ENCODE measurements at regions not wholly inside any gene's neighbourhood (a gene's known extent, or its start where the extent isn't known, plus 50 kb on each side); places are given as distances from the start of the nearest gene placed in this dataset.

DNA sequence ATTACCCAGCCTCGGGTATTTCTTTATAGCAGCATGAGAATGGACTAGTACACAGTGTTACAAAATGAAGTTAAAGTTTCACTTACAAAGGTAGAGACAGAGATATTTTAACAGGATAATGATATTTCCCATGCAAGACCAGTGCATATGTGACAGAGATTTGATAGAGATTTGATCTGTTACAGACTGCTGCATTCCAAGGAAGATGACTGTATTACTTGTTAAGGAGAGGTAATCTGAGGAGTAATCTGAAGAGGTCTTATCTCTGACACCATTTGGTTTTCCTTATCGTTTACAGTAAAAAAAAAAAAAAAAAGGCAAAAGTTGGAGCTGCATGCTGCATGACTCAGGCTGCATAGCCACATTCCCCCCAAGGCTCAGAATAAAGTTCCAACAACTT lies 289.6 kb downstream of the POM121L12 start:
- no peak overlapping the region for H3K27ac ChIP-seq
- no peak for TF ChIP-seq ZFX (IDR thresholded peaks at IDR 0.05; ENCODE audit: borderline replicate concordance)
- TF ChIP-seq, protein P1, sequence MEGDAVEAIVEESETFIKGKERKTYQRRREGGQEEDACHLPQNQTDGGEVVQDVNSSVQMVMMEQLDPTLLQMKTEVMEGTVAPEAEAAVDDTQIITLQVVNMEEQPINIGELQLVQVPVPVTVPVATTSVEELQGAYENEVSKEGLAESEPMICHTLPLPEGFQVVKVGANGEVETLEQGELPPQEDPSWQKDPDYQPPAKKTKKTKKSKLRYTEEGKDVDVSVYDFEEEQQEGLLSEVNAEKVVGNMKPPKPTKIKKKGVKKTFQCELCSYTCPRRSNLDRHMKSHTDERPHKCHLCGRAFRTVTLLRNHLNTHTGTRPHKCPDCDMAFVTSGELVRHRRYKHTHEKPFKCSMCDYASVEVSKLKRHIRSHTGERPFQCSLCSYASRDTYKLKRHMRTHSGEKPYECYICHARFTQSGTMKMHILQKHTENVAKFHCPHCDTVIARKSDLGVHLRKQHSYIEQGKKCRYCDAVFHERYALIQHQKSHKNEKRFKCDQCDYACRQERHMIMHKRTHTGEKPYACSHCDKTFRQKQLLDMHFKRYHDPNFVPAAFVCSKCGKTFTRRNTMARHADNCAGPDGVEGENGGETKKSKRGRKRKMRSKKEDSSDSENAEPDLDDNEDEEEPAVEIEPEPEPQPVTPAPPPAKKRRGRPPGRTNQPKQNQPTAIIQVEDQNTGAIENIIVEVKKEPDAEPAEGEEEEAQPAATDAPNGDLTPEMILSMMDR (IDR thresholded peaks at IDR 0.05), result no peak

DNA sequence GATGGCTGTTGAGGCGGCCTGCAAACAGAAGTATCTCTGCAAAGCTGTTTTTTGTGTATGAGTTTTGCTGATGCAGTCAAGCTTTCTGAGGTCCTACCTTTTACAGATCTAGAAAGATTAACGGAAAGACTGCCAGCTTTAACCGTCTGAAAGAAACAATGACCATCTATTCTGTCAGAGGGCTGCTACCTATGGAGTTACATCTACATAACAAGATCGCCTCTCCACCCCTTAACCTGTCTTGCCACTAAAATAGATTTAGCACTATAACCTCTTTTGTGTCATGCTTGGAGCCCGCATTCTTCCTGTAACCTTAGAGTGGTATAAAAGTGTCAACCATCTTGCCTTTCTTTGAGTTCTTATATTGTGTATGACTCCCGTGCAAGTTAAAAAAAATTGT lies 291.2 kb downstream of the POM121L12 start:
- TF ChIP-seq, protein P1 (IDR thresholded peaks at IDR 0.05), result no peak
- TF ChIP-seq ZFX (IDR thresholded peaks at IDR 0.05; ENCODE audit: borderline replicate concordance), result no peak
- no peak overlapping the region for H3K27ac ChIP-seq

DNA sequence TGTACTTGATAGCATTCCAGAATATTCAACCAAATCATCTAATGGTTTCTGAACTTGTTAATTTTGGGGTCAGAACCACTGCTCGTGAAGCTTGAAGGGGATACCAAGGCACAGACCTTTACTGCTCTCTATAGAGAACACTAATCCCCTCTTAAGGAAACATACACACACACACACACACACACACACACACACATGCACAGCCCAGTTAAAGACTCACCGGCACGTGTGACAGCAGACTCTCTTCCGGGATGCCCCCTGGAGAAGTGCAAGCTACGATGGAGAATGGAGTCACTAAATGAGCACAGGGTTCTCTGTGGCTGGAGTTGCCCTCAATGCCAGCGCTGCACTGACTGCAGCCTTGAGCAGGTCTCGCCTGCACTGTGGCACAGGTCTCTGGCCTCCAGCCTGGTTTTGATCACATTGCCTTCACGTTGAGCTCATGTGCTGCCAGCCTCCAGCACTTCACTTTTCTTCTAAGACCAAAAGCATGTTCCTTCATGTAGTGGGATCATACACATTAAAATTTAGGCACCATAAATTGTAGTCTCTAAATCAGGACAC lies 300.8 kb downstream of the POM121L12 start:
- H3K27ac ChIP-seq, result no peak overlapping the region
- TF ChIP-seq, protein P1 (IDR thresholded peaks at IDR 0.05), result no peak
- TF ChIP-seq ZFX (IDR thresholded peaks at IDR 0.05; ENCODE audit: borderline replicate concordance), result no peak

DNA sequence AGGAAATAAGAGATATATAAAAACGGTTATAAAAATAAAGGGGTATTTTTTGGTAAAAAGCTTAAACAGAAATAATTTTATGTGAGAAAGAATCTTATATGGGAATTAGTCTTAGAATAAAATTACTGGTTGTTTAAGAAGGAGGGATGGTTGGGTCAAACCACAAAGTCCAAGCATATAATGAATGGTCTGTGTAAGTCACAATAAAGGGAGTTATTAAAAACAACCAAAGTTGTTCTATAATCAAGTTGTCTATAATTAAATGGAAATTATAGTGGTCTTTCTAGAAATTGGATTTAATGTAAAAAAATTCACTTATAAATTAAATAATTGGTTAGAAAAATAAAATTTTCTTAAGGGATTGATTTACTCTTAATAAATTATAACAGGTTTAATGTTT lies 304.8 kb downstream of the POM121L12 start:
- TF ChIP-seq, protein P1 (IDR thresholded peaks at IDR 0.05), result no peak
- no peak for TF ChIP-seq ZFX (IDR thresholded peaks at IDR 0.05; ENCODE audit: borderline replicate concordance)
- H3K27ac ChIP-seq, result no peak overlapping the region

DNA sequence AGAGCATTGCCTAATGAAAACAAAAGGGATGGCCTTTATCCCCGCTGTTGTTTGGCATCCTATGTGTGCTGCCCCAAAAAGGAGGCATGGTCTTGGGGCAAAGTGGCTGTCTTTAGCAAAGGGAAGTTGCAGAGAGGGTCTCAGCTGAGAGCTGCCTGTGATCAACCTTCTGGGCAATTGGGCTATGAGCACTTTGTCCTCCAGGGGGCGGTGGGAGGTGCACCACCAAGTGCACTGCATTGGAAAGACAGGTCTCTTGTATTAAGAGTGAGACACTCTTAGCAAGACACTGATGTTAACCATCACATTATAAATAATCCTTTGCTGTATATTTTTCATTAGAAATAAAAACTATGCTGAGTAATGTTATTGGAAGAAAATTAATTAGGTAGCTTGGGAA lies 314.8 kb downstream of the POM121L12 start:
- H3K27ac ChIP-seq, result no peak overlapping the region
- TF ChIP-seq, protein P1 (IDR thresholded peaks at IDR 0.05), result peak; percentile 96
- TF ChIP-seq ZFX (IDR thresholded peaks at IDR 0.05; ENCODE audit: borderline replicate concordance), result no peak

DNA sequence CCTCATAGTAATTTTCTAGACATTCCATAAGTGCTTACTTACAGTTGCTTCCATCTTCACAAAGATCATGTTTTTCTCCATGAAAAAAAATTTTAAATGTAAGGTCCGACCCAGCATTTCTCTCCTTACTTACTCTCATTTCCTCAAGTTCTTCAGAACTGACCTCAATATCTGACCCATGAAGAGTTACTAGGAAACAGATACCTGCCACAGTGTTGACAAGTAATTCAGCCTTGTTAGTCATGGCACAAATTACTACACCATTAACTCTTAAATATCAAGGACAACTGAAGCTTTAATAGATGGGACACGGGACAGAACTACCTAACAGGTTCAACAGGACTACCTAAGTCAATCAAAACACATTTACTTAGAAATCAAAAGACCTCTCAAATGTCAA lies 316.2 kb downstream of the POM121L12 start:
- no peak overlapping the region for H3K27ac ChIP-seq
- TF ChIP-seq ZFX (IDR thresholded peaks at IDR 0.05; ENCODE audit: borderline replicate concordance), result no peak
- TF ChIP-seq, protein P1 (IDR thresholded peaks at IDR 0.05), result no peak

DNA sequence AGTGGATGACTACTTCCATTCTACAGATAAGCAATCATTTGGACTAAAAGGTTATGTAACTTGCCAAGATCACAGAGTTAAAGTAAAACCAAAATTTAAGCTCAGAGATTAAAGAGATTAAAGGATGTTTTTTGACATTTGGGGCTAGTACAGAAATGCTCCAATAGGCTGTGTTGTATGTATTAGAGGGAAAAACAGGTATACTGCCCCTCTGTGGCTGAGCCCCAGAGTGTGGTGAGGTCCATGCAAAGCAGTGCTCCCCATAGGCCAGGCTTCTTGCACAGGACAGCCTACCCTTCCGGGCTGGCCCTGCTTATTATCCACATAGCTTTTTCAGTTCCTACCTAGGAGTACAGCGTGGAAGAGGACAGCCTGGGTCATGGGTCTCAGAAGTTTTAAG lies 322.8 kb downstream of the POM121L12 start:
- H3K27ac ChIP-seq, result no peak overlapping the region
- TF ChIP-seq, protein P1 (IDR thresholded peaks at IDR 0.05), result no peak
- no peak for TF ChIP-seq ZFX (IDR thresholded peaks at IDR 0.05; ENCODE audit: borderline replicate concordance)

Data from 22Rv1 (cell line).